Thoracic aorta (tissue), 2 donors: ENCODE measurements at regions not wholly inside any gene's neighbourhood (a gene's known extent, or its start where the extent isn't known, plus 50 kb on each side); places are given as distances from the start of the nearest gene placed in this dataset.

Experiments used
- ATAC-seq: fragments of 150-250 bp; one replicate; pipeline ENCODE4 v1.8.0; 2017; ENCODE audit warnings: low read depth; ENCODE audit not compliant: insufficient number of reproducible peaks, low FRiP score
- DNase-seq: peaks from one replicate; pipeline ENCODE4 v3.0.0-alpha.2; 2020; ENCODE audit warnings: low spot score
- H3K27ac ChIP-seq, 2 donors: fragments of 200-600 bp; sonication (generic); 1 replicate in 1 of 2; 2 replicates in 1 of 2; pipeline ENCODE4 v1.5.1; 2016; ENCODE audit warnings: mild to moderate bottlenecking in 2 of 2, moderate library complexity in 2 of 2
- H3K27me3 ChIP-seq: fragments of 200-600 bp; sonication (generic); replicated peaks from 2 replicates; pipeline ENCODE4 v1.6.0; 2016; ENCODE audit warnings: mild to moderate bottlenecking; ENCODE audit not compliant: insufficient read depth
- H3K36me3 ChIP-seq: fragments of 200-600 bp; sonication (generic); one replicate; pipeline ENCODE4 v1.5.1; 2016
- H3K4me1 ChIP-seq, 2 donors: fragments of 200-600 bp; sonication (generic); 1 replicate in 1 of 2; 2 replicates in 1 of 2; pipeline versions ENCODE4 v1.5.1 to v1.6.0; 2016; ENCODE audit warnings: low read depth in 2 of 2, mild to moderate bottlenecking in 1 of 2; ENCODE audit not compliant: control insufficient read depth in 1 of 2
- H3K4me3 ChIP-seq: fragments of 200-600 bp; sonication (generic); 2 replicates; pipeline ENCODE4 v1.5.1; 2016; ENCODE audit warnings: mild to moderate bottlenecking
- H3K9me3 ChIP-seq: fragments of 200-600 bp; sonication (generic); 2 replicates; pipeline ENCODE4 v1.5.1; 2016
- TF ChIP-seq, protein P1 (sequence below): fragments of 200-600 bp; sonication (generic); IDR thresholded peaks from one replicate; pipeline ENCODE4 v1.5.1; 2019; ENCODE audit warnings: antibody characterized with exemption

DNA sequence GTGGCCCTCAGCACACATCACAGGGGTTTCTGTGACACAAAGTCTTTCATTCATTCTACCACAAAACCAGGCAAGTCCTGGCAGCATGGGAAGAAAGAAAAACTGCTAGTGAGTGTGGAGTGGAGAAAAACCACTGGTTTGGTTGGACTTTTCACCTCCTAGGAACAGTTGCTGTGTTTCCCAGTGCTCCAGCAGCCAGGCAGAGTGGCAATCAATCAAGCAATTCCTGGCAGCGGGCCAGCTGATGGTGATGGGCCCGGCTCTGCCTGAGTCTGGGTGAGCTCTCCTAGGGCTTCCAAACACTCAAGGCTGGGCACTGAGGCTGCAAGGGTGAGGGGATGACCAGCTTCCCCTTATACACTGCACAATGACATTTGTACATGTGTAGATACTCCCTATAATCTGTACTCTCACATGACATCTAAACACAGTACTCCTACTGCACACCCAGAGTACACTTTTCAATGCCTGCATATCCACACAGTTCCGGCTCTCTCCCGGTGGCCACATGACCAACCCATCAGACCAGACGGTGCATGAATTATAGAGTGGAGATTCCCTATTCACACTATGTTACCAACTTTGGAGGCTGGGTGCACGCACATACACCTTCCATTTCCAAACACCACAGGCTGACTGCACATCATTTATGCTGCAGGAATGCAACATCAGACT lies 156.6 kb downstream of the UNC5CL start:
- DNase-seq (no peak), ATAC-seq (no peak)
- no peaks in the 10 kb centered on the region for H3K27me3 ChIP-seq
- H3K4me1 ChIP-seq: no peaks in the 10 kb centered on the region
- no peak overlapping the region for H3K27ac ChIP-seq
- no peak overlapping the region for H3K4me3 ChIP-seq
- H3K9me3 ChIP-seq: no peaks in the 10 kb centered on the region
- H3K36me3 ChIP-seq: no peaks in the 10 kb centered on the region
- TF ChIP-seq, protein P1, sequence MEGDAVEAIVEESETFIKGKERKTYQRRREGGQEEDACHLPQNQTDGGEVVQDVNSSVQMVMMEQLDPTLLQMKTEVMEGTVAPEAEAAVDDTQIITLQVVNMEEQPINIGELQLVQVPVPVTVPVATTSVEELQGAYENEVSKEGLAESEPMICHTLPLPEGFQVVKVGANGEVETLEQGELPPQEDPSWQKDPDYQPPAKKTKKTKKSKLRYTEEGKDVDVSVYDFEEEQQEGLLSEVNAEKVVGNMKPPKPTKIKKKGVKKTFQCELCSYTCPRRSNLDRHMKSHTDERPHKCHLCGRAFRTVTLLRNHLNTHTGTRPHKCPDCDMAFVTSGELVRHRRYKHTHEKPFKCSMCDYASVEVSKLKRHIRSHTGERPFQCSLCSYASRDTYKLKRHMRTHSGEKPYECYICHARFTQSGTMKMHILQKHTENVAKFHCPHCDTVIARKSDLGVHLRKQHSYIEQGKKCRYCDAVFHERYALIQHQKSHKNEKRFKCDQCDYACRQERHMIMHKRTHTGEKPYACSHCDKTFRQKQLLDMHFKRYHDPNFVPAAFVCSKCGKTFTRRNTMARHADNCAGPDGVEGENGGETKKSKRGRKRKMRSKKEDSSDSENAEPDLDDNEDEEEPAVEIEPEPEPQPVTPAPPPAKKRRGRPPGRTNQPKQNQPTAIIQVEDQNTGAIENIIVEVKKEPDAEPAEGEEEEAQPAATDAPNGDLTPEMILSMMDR: no peak

DNA sequence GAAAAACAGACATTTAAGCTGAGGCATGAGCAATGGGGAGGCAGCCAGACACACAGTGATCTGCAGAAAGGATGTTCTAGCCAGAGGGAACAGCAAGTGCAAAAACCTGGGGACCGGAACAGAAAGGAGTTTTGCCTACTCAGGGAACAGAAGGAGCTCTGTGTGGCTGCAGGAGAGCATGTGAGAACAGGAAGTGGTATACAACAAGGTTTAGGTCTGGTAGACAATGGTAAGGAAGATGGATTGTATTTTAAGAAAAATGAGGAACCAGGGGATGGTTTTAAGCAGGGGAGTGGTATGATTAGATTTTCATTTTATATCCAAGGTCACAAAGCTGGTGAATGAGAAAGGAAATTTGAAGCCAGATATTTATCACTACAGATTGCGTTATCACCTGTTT lies 157.5 kb downstream of the UNC5CL start:
- Histone ChIP-seq H3K4me1 (no peaks in the 10 kb centered on the region), H3K27ac (no peak overlapping the region), H3K36me3 (no peaks in the 10 kb centered on the region), H3K4me3 (no peak overlapping the region), H3K27me3 (no peaks in the 10 kb centered on the region), H3K9me3 (no peaks in the 10 kb centered on the region)
- TF ChIP-seq, protein P1: no peak
- ATAC-seq: no peak
- no peak for DNase-seq

DNA sequence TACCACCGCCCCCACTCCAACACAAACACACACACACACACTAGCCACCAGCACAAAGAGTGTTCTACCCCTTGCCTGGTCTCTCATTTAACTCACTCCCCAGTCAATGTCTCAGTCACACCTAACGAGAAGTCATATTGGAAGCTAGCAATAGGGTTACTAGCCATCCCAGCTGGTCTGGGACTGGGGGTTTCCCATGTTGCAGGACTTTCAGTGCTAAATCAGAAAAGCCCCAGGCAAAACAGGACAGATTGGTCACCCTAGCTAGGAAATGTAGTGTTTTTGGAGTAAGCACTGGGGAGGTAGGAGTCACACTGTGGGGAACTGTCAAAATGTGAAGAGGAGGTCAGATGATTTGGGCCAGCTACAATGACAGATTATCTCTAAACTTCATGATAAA lies 158.1 kb downstream of the UNC5CL start:
- no peak overlapping the region for H3K27ac ChIP-seq
- H3K4me1 ChIP-seq: no peaks in the 10 kb centered on the region
- DNase-seq (no peak), ATAC-seq (no peak)
- no peaks in the 10 kb centered on the region for H3K36me3 ChIP-seq
- no peaks in the 10 kb centered on the region for H3K9me3 ChIP-seq
- H3K27me3 ChIP-seq: no peaks in the 10 kb centered on the region
- TF ChIP-seq, protein P1: no peak
- no peak overlapping the region for H3K4me3 ChIP-seq

DNA sequence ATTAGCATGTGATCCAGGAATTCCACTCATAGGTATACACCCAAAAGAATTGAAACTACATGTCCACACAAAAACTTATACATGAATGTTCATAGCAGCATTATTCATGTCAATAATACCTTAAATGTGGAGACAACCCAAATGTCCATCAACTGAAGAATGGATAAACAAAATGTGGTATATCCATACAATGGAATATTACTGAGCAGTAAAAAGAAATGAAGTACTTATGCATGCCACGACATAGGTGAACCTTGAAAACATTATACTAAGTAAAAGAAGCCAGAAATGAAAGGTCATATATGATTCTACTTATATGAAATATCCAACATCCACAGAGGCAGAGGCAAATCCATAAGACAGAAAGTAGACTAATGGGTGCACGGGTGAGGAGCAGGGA lies 159.9 kb downstream of the UNC5CL start:
- TF ChIP-seq, protein P1: no peak
- Histone ChIP-seq H3K36me3 (no peaks in the 10 kb centered on the region), H3K27ac (no peak overlapping the region), H3K9me3 (no peaks in the 10 kb centered on the region), H3K4me3 (no peak overlapping the region), H3K27me3 (no peaks in the 10 kb centered on the region), H3K4me1 (no peaks in the 10 kb centered on the region)
- no peak for ATAC-seq
- DNase-seq: no peak

DNA sequence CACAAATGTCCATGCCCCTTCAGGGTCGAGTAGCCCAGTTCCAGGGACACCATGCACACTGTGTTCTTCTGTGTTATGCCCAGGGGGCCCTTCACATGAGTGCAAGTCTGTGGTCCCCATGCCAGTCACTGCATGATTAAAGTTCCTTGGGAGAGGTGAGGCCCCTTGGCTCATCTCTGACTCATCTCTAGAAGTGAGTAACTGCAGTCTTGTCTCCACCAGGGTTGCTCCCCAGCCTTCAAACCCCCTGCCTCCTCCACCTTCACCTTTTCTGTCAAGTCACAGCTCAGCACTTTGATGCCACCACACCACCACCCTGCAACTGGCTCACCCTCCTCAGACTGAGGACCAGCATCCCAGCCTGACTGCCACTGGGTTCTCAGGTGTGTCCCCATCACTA lies 161.7 kb downstream of the UNC5CL start:
- DNase-seq (no peak), ATAC-seq (no peak)
- Histone ChIP-seq H3K4me1 (no peaks in the 10 kb centered on the region), H3K4me3 (no peak overlapping the region), H3K27ac (no peak overlapping the region), H3K36me3 (no peaks in the 10 kb centered on the region), H3K27me3 (no peaks in the 10 kb centered on the region), H3K9me3 (no peaks in the 10 kb centered on the region)
- TF ChIP-seq, protein P1: no peak
